H1 (cell line): ENCODE measurements at regions not wholly inside any gene's neighbourhood (a gene's known extent, or its start where the extent isn't known, plus 50 kb on each side); places are given as distances from the start of the nearest gene placed in this dataset.

ENCODE experiments used
- CTCF ChIA-PET: fragments of 300-600 bp; sonication (Branson Sonifier 250); formaldehyde crosslinking; loops from one replicate; lab custom pipeline; 2021; ENCODE audit not compliant: partially characterized antibody; lab: Charles Lee
- POLR2A ChIA-PET: fragments of 300-600 bp; sonication (Branson Sonifier 250); formaldehyde crosslinking; loops from one replicate; lab custom pipeline; 2021; ENCODE audit warnings: inconsistent platforms; ENCODE audit not compliant: partially characterized antibody; lab: Charles Lee
- DNase-seq, 2 experiments: peaks; one replicate each; pipeline versions ENCODE4 v3.0.0 to v3.0.0-alpha.2; 2010 to 2022; ENCODE audit warnings: low spot score in 2 of 2, low read depth in 1 of 2, mixed read lengths in 1 of 2
- FAIRE-seq: peaks from 2 replicates; lab custom pipeline; 2011; peaks lifted over from hg19 to GRCh38; lab: Jason Lieb, UNC
- H2AFZ ChIP-seq: 2 replicates; pipeline ENCODE4 v1.8.1; 2012; ENCODE audit warnings: low read length, inconsistent platforms
- H2AK5ac ChIP-seq: 2 replicates; pipeline ENCODE4 v1.6.1; 2013; ENCODE audit warnings: low read depth, low read length
- H2BK120ac ChIP-seq: replicated peaks from 2 replicates; pipeline ENCODE3; 2013; ENCODE audit warnings: low read depth, low read length, inconsistent platforms
- H2BK12ac ChIP-seq: 2 replicates; pipeline ENCODE4 v1.6.1; 2013; ENCODE audit warnings: low read depth, low read length
- H2BK15ac ChIP-seq: 2 replicates; pipeline ENCODE4 v1.6.1; 2013; ENCODE audit warnings: low read length
- H2BK20ac ChIP-seq: 2 replicates; pipeline ENCODE4 v1.6.1; 2013; ENCODE audit warnings: low read length
- H2BK5ac ChIP-seq: 2 replicates; pipeline ENCODE4 v1.6.1; 2013; ENCODE audit warnings: low read depth, low read length
- H3K14ac ChIP-seq: 2 replicates; pipeline ENCODE4 v1.6.1; 2013; ENCODE audit warnings: inconsistent platforms; ENCODE audit not compliant: insufficient read length
- H3K18ac ChIP-seq: 2 replicates; pipeline ENCODE4 v1.6.1; 2013; ENCODE audit warnings: low read length; ENCODE audit errors: extremely low read depth
- H3K23ac ChIP-seq: 2 replicates; pipeline ENCODE4 v1.6.1; 2013; ENCODE audit warnings: inconsistent platforms; ENCODE audit not compliant: insufficient read length
- H3K23me2 ChIP-seq: 2 replicates; pipeline ENCODE4 v1.6.1; 2013; ENCODE audit warnings: low read depth, low read length
- H3K27ac ChIP-seq: 2 replicates; pipeline ENCODE4 v1.6.1; 2011; ENCODE audit warnings: low read depth, low read length, inconsistent platforms
- H3K27me3 ChIP-seq, 4 experiments: replicated peaks in 1 of 4; 1 replicate in 1 of 4; 2 replicates in 3 of 4; pipeline versions ENCODE4 v1.6.1 to v1.8.1; 2011 to 2013; ENCODE audit warnings: low read length in 3 of 4, mild to moderate bottlenecking in 3 of 4, inconsistent platforms in 2 of 4, mixed read lengths in 2 of 4, moderate library complexity in 1 of 4; ENCODE audit not compliant: control insufficient read depth in 3 of 4, insufficient read depth in 3 of 4; ENCODE audit errors: extremely low read depth in 1 of 4
- H3K36me3 ChIP-seq, 4 experiments: 2 replicates each; pipeline versions ENCODE4 v1.6.1 to v1.8.1; 2011 to 2013; ENCODE audit warnings: mild to moderate bottlenecking in 4 of 4, low read length in 3 of 4, moderate library complexity in 2 of 4, control low read depth in 1 of 4, inconsistent platforms in 1 of 4; ENCODE audit not compliant: insufficient read depth in 4 of 4, control insufficient read depth in 2 of 4
- H3K4ac ChIP-seq: replicated peaks from 2 replicates; pipeline ENCODE3; 2013; ENCODE audit warnings: low read length, low read depth, mixed read lengths, inconsistent platforms; ENCODE audit not compliant: insufficient read length
- H3K4me1 ChIP-seq, 4 experiments: replicated peaks in 1 of 4; 1 replicate in 1 of 4; 2 replicates in 3 of 4; pipeline versions ENCODE4 v1.6.1 to v1.8.1; 2011 to 2013; ENCODE audit warnings: low read length in 3 of 4, inconsistent platforms in 2 of 4, mixed read lengths in 1 of 4; ENCODE audit not compliant: insufficient read depth in 4 of 4, control insufficient read depth in 3 of 4
- H3K4me2 ChIP-seq, 2 experiments: 2 replicates each; pipeline versions ENCODE4 v1.6.1 to v1.8.1; 2011 to 2013; ENCODE audit warnings: low read depth in 2 of 2, low read length in 2 of 2, control low read depth in 1 of 2, inconsistent platforms in 1 of 2, mild to moderate bottlenecking in 1 of 2; ENCODE audit not compliant: insufficient read depth in 1 of 2
- H3K4me3 ChIP-seq, 4 experiments: fragments of 200-600, 300-600 bp in 1 of 4; sonication (generic), shearing (Covaris generic), sonication (Bioruptor Twin) in 1 of 4; 2 replicates each; pipeline versions ENCODE4 v1.5.1 to v1.8.1; 2011 to 2016; ENCODE audit warnings: low read length in 4 of 4, low read depth in 3 of 4, control low read depth in 2 of 4, inconsistent platforms in 2 of 4, mild to moderate bottlenecking in 2 of 4, mixed read lengths in 1 of 4, moderate library complexity in 1 of 4; ENCODE audit not compliant: insufficient read depth in 2 of 4; ENCODE audit errors: extremely low read depth in 1 of 4
- H3K56ac ChIP-seq: replicated peaks from 2 replicates; pipeline ENCODE3; 2013; ENCODE audit warnings: low read depth, mild to moderate bottlenecking, mixed read lengths, low read length, inconsistent platforms; ENCODE audit not compliant: insufficient read length
- H3K79me1 ChIP-seq: 2 replicates; pipeline ENCODE4 v1.6.1; 2013; ENCODE audit warnings: low read depth, low read length, control low read depth
- H3K79me2 ChIP-seq, 2 experiments: 2 replicates each; pipeline versions ENCODE4 v1.6.1 to v1.8.1; 2012 to 2013; ENCODE audit warnings: low read length in 2 of 2, mild to moderate bottlenecking in 2 of 2, inconsistent platforms in 1 of 2; ENCODE audit not compliant: insufficient read depth in 2 of 2, control insufficient read depth in 1 of 2
- H3K9ac ChIP-seq, 4 experiments: replicated peaks in 1 of 4; 1 replicate in 1 of 4; 2 replicates in 3 of 4; pipeline versions ENCODE4 v1.6.1 to v1.8.1; 2011 to 2013; ENCODE audit warnings: low read depth in 3 of 4, low read length in 3 of 4, control low read depth in 2 of 4, mild to moderate bottlenecking in 2 of 4, moderate library complexity in 2 of 4, inconsistent platforms in 1 of 4; ENCODE audit errors: extremely low read depth in 1 of 4
- H3K9me3 ChIP-seq, 2 experiments: 2 replicates each; pipeline versions ENCODE4 v1.6.1 to v1.8.1; 2012 to 2013; ENCODE audit warnings: mild to moderate bottlenecking in 2 of 2, moderate library complexity in 2 of 2, control low read depth in 1 of 2, inconsistent platforms in 1 of 2, low read depth in 1 of 2, low read length in 1 of 2, mixed read lengths in 1 of 2; ENCODE audit not compliant: insufficient read depth in 2 of 2
- H4K20me1 ChIP-seq, 2 experiments: replicated peaks in 1 of 2; 2 replicates each; pipeline versions ENCODE3 to v1.8.1; 2011 to 2013; ENCODE audit warnings: inconsistent platforms in 2 of 2, low read length in 2 of 2, mild to moderate bottlenecking in 1 of 2; ENCODE audit not compliant: insufficient read depth in 2 of 2, control insufficient read depth in 1 of 2
- H4K5ac ChIP-seq: 2 replicates; pipeline ENCODE4 v1.6.1; 2013; ENCODE audit warnings: low read length, low read depth, mixed read lengths, inconsistent platforms; ENCODE audit not compliant: insufficient read length
- H4K8ac ChIP-seq: 2 replicates; pipeline ENCODE4 v1.8.0; 2013; ENCODE audit warnings: mild to moderate bottlenecking, moderate library complexity, low read length, inconsistent platforms; ENCODE audit not compliant: insufficient read depth; ENCODE audit errors: extremely low read depth
- H4K91ac ChIP-seq: replicated peaks from 2 replicates; pipeline ENCODE3; 2013; ENCODE audit warnings: low read length, mixed read lengths, inconsistent platforms; ENCODE audit not compliant: insufficient read length
- ASH2L ChIP-seq: fragments of 200-600, 300-600 bp; sonication (generic); IDR thresholded peaks from one replicate; pipeline ENCODE4 v1.7.1; 2017; ENCODE audit warnings: low read length
- ATF3 ChIP-seq: IDR thresholded peaks from 2 replicates; pipeline ENCODE4 v1.6.1; 2011; ENCODE audit warnings: low read depth, mild to moderate bottlenecking, low read length; ENCODE audit not compliant: insufficient read depth
- BCL11A ChIP-seq, 2 experiments: IDR thresholded peaks; one replicate each; pipeline ENCODE4 v1.6.1; 2011; ENCODE audit warnings: low read depth in 2 of 2, low read length in 2 of 2, mild to moderate bottlenecking in 2 of 2
- CREB1 ChIP-seq: IDR thresholded peaks from 2 replicates; pipeline ENCODE4 v1.6.1; 2012; ENCODE audit warnings: inconsistent platforms
- GABPA ChIP-seq: IDR thresholded peaks from 2 replicates; pipeline ENCODE4 v1.6.1; 2011; ENCODE audit warnings: mild to moderate bottlenecking, low read length, moderate library complexity, borderline replicate concordance; ENCODE audit not compliant: insufficient read depth
- POLR2A ChIP-seq, 2 experiments: IDR thresholded peaks; 1 replicate in 1 of 2; 2 replicates in 1 of 2; pipeline ENCODE4 v1.6.1; 2011; ENCODE audit warnings: low read depth in 2 of 2, low read length in 2 of 2, mild to moderate bottlenecking in 2 of 2; ENCODE audit errors: control extremely low read depth in 1 of 2
- POU5F1 ChIP-seq: IDR thresholded peaks from 2 replicates; pipeline ENCODE4 v1.6.1; 2011; ENCODE audit warnings: low read depth, mild to moderate bottlenecking, low read length, moderate library complexity
- SP1 ChIP-seq: IDR thresholded peaks from 2 replicates; pipeline ENCODE4 v1.6.1; 2011; ENCODE audit warnings: low read depth, low read length
- SP4 ChIP-seq: IDR thresholded peaks from 2 replicates; pipeline ENCODE4 v1.6.1; 2012; ENCODE audit warnings: low read length, inconsistent platforms
- SRF ChIP-seq: IDR thresholded peaks from 2 replicates; pipeline ENCODE4 v1.6.1; 2011; ENCODE audit warnings: mild to moderate bottlenecking, low read depth, low read length, moderate library complexity
- WGBS, 2 experiments: shearing (Covaris generic) in 1 of 2; methylation state at CpG; one replicate each; pipeline versions ENCODE4 v1.1.6 to v1.1.7; 2013 to 2015; ENCODE audit warnings: low lambda C conversion rate in 2 of 2, mixed read lengths in 2 of 2, inconsistent platforms in 1 of 2, low coverage in 1 of 2, missing lambda C conversion rate in 1 of 2; ENCODE audit not compliant: insufficient replicate concordance in 2 of 2, insufficient coverage in 1 of 2, insufficient read length in 1 of 2; ENCODE audit errors: extremely low coverage in 1 of 2, missing lambda C conversion rate in 1 of 2; 5-methylcytosine and 5-hydroxymethylcytosine counted together
- TF ChIP-seq, protein P1 (sequence below), 3 experiments: IDR thresholded peaks; 1 replicate in 2 of 3; 2 replicates in 1 of 3; pipeline versions ENCODE4 v1.5.1 to v1.6.1; 2011; ENCODE audit warnings: low read length in 3 of 3, mild to moderate bottlenecking in 3 of 3, inconsistent platforms in 2 of 3, low read depth in 1 of 3, moderate library complexity in 1 of 3; ENCODE audit not compliant: insufficient read depth in 1 of 3; ENCODE audit errors: control extremely low read depth in 1 of 3

DNA sequence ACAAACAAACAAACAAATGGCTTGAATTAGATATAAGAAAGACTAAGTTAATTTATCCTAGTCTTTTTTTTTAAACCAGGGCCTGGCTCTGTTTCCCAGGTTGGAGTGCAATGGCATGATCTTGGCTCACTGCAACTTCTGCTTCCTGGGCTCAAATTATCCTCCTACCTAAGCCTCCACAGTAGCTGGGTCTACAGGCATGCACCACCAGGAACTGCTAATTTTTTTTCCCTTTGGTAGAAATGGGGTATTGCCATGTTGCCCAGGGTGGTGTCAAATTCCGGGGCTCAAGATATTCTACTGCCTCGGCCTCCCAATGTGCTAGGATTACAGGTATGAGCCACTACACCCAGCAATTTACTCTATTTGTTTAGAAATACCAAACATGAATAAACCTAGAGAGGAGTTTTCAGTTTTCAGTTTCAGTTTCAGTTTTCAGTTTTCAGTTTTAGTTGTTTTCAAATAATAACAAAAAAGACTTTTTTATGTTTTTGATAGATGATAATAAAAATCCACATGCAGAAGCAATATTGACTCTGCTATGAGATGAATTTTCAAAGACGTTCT, 817.0 kb downstream of the FLRT2 start:
- Histone ChIP-seq H3K4me3 (no peak overlapping the region), H3K18ac (no peak overlapping the region), H3K79me1 (no peaks in the 10 kb centered on the region), H4K8ac (no peak overlapping the region), H3K4me1 (no peaks in the 10 kb centered on the region), H4K5ac (no peak overlapping the region), H3K23ac (no peak overlapping the region), H3K27me3 (no peaks in the 10 kb centered on the region), H2AFZ (no peak overlapping the region), H3K14ac (no peak overlapping the region)
- ChIA-PET POLR2A (no interaction called here), CTCF (interaction anchor here (0.7 kb wide), 1 partner anchor 22 kb away, joined by 4 read pairs; no protein-coding TSS in a partner anchor)
- no peak for FAIRE-seq
- WGBS, 2 experiments: 94% methylated on average over 3 of the region's 3 CpGs; no CpG with 5 or more reads in 1 of the 2 experiments
- TF ChIP-seq, protein P1, sequence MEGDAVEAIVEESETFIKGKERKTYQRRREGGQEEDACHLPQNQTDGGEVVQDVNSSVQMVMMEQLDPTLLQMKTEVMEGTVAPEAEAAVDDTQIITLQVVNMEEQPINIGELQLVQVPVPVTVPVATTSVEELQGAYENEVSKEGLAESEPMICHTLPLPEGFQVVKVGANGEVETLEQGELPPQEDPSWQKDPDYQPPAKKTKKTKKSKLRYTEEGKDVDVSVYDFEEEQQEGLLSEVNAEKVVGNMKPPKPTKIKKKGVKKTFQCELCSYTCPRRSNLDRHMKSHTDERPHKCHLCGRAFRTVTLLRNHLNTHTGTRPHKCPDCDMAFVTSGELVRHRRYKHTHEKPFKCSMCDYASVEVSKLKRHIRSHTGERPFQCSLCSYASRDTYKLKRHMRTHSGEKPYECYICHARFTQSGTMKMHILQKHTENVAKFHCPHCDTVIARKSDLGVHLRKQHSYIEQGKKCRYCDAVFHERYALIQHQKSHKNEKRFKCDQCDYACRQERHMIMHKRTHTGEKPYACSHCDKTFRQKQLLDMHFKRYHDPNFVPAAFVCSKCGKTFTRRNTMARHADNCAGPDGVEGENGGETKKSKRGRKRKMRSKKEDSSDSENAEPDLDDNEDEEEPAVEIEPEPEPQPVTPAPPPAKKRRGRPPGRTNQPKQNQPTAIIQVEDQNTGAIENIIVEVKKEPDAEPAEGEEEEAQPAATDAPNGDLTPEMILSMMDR (IDR thresholded peaks at IDR 0.05; ENCODE audit: control extremely low read depth in 1 of 3, insufficient read depth in 1 of 3, low read depth in 1 of 3, low read length in 3 of 3): no peak
- no peak for TF ChIP-seq CREB1
- no peak for TF ChIP-seq SRF
- no peak for TF ChIP-seq GABPA
- TF ChIP-seq ASH2L: no peak
- no peak for TF ChIP-seq SP4
- TF ChIP-seq POLR2A (IDR thresholded peaks at IDR 0.05; ENCODE audit: control extremely low read depth in 1 of 2, low read depth in 2 of 2, low read length in 2 of 2): no peak
- TF ChIP-seq ATF3: no peak
- TF ChIP-seq POU5F1: no peak
- TF ChIP-seq SP1: no peak
- TF ChIP-seq BCL11A (IDR thresholded peaks at IDR 0.05; ENCODE audit: low read depth in 2 of 2, low read length in 2 of 2): no peak
- TF ChIP-seq, all 59 proteins: peak for 0
- Histone ChIP-seq H2BK12ac (no peak overlapping the region), H3K79me2 (no peaks in the 10 kb centered on the region), H2BK15ac (no peak overlapping the region), H2AK5ac (no peak overlapping the region), H2BK20ac (no peak overlapping the region), H3K4ac (no peak overlapping the region), H3K23me2 (no peaks in the 10 kb centered on the region), H4K20me1 (no peaks in the 10 kb centered on the region), H3K4me2 (no peak overlapping the region), H2BK5ac (no peak overlapping the region), H3K36me3 (no peaks in the 10 kb centered on the region), H3K56ac (no peak overlapping the region), H4K91ac (no peak overlapping the region), H2BK120ac (no peak overlapping the region), H3K9ac (no peak overlapping the region), H3K9me3 (no peaks in the 10 kb centered on the region), H3K27ac (no peak overlapping the region)
- no peak for DNase-seq
